ENCODE measurements at regions not wholly inside any gene's neighbourhood (a gene's known extent, or its start where the extent isn't known, plus 50 kb on each side); places are given as distances from the start of the nearest gene placed in this dataset.

GRCh38 chr5:2311851-2312250 lies 429.1 kb upstream of the IRX4 start:
- TF ChIP-seq POLR2A (IDR thresholded peaks at IDR 0.05): no peak
- TF ChIP-seq, protein P1, sequence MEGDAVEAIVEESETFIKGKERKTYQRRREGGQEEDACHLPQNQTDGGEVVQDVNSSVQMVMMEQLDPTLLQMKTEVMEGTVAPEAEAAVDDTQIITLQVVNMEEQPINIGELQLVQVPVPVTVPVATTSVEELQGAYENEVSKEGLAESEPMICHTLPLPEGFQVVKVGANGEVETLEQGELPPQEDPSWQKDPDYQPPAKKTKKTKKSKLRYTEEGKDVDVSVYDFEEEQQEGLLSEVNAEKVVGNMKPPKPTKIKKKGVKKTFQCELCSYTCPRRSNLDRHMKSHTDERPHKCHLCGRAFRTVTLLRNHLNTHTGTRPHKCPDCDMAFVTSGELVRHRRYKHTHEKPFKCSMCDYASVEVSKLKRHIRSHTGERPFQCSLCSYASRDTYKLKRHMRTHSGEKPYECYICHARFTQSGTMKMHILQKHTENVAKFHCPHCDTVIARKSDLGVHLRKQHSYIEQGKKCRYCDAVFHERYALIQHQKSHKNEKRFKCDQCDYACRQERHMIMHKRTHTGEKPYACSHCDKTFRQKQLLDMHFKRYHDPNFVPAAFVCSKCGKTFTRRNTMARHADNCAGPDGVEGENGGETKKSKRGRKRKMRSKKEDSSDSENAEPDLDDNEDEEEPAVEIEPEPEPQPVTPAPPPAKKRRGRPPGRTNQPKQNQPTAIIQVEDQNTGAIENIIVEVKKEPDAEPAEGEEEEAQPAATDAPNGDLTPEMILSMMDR (IDR thresholded peaks at IDR 0.05 in 4 of 5, conservative IDR thresholded peaks at IDR 0.05 in 1 of 5): no peak
